NCI-H2029 (cell line): ENCODE measurements at regions not wholly inside any gene's neighbourhood (a gene's known extent, or its start where the extent isn't known, plus 50 kb on each side); places are given as distances from the start of the nearest gene placed in this dataset.
"Not testable (repeated sequence)": the region's sequence is repeated elsewhere in the genome, so short reads cannot be mapped to it uniquely, and the experiment has no call there.

Experiments used
- DNase-seq: peaks from one replicate; lab custom pipeline; 2025; lab: John Stamatoyannopoulos, UW

DNA sequence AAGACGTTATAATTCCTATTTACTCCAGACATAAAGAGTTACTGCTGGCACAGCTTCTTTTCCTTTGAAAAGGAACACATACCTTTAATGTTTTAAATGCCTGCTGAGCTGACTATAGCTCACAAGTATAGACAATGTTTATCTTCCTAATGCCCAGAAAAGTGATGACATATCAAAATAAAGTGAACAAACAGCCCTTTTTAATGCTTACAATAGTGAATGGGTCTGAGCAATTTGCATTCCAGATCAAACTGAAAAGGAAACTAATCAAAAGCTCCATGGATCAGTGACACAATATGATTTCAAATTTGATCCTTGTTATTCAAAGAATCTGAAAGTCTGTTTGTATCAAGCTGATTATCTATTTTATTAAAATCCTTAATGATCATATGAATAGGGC lies 233.6 kb upstream of the SEMA3E start:
- no peak for DNase-seq

DNA sequence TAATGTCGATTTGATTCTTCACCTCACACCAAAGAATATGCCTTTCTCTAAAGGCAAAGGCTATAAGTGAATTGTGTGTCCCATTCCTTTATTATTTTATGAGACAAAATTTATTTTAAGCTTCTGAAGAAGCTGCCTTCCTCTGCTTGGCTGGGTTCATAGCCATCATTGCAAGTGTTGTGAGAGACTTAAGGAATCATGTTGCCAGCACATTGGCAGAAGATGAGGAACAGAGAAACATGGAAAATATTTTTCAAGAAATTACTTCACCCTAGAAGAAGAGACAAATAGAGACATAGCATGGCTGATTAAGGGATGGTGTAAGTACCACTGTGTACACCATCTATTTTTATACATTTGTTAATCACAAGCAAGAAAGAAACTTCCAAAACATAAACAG lies 230.1 kb upstream of the SEMA3E start:
- DNase-seq, result no peak

DNA sequence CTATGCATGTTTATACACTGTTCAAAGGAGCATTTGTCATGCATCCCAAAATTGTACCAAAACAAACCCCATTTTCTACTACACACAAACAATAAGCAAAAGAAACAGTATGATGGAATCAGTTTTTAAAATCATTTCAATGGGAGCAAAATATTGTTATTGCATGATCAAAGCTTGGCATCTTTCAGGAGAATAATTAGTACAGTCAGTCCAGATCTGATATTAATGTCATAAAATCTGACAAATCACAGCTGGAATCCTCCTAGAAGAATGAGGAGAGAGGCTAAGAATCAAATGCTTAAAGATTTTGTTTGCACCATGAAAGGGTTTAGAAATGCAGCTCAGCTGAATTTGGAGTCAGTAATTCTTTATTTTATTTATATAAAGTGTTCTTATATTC lies 229.7 kb upstream of the SEMA3E start:
- no peak for DNase-seq

- DNase-seq, result no peak
These were observed 227.7 kb upstream of the SEMA3E start for GRCh38 chr7:83876593-83876992.

DNA sequence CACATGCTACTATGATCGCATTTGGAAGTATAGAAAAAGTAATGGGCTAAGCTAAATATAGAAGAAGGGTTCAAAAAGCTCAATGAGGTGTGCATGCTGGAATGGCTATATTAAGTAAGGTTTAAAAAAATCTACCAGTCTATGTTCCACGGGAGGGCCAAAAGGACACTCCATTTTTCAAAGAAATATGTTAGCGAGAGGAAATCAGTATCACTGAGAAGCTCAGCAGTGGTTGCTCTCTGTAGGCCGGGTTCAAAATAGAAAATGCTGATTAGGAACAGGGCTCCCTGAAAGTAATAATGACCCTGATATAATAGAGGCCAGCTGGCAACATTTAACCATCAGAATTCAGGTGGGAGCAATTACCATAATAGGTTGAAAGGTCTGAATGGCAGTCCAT lies 224.5 kb upstream of the SEMA3E start:
- DNase-seq, result no peak

GRCh38 chr7:83872501-83872900 lies 223.6 kb upstream of the SEMA3E start:
- DNase-seq, result no peak

DNA sequence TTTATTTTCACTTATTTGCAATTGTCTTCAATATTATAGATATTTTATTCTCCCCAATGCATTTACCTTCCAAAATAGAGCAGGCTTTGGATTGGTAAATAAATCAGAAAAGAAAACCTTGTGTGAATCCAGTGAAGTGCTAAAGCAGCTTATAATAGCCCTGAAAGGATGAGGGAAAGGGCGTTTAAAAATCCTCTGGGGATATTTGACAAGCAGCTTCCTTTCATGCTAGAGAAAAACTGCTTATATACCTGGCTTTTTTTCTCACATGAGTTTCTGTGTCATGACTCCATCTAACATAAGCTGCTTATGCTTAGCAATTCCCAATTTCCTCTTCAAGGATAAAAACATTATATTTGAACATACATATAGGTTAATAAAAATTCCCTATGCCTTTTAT lies 221.6 kb upstream of the SEMA3E start:
- DNase-seq, result no peak

GRCh38 chr7:83866582-83866981 lies 217.6 kb upstream of the SEMA3E start:
- no peak for DNase-seq

DNA sequence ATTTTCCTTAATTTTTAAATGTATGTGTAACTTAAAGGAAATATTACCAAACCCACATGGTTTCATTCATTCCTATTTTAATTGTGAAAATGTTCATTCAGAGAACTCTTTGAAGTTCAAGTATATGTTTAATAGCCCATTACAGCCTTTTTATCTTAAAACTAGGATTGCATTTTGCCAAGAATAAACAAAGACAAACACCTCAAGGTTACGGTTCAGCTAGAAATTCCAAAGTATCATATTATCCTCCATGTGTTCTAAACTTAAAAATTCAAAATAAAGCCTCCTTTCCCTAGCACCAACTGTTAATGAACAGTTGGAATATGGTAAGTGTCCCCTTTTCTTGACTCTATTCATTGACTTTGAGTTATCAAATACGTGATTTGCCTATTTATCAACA lies 215.6 kb upstream of the SEMA3E start:
- no peak for DNase-seq

DNA sequence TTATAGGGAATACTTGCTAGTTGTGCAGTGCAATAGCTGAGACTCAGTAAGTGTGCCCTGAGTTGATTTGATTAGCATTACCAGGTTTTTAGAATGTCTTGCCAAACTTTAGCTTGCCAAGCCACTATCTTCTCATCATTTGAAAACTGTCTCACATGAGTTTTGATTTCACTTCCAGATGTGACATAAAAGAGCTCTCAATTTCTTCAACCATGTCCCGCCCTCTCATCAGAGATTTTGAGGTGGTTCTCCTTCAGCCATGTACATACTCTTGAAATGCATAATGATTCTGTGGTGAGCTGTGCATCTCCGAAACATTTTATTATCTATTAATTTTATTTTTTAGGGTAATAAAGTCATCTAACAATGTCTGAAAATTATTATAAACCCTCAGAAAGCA lies 215.0 kb upstream of the SEMA3E start:
- no peak for DNase-seq

DNA sequence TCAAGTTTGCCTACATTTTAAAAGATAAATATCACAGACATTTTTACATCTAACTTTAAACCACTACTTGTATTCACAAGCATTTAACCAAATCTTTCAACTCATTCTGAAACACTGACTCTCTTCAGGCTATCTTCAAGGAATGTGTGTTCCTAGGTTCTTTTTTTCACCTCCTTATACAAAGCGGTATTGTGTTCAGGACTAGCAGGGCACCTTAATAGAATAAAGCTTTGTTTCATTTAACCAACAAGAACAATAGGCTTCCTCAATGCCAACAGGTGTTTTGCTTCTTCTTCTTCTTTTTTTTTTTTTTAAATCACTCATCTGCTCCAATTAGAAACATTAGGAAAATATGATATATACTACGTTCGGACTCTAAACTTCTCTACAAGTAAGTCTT lies 212.9 kb upstream of the SEMA3E start:
- DNase-seq, result no peak

DNA sequence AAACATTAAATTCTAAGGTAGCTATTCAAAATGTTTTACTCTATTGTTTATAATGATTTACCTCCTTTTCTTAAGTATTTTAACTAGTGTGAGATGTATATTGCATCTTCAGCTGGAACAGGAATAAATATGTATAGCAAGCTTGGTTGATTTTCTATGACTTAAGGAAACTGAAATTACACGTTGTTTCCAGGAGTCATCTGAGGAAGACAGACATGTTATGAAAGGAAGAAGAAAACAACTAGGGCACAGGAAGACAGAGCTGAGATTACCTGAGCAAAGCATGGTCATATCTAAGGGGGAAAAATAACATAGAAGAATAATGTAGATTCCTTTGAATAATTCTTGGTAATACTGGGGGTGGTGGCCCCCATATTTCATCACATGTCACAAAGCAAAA lies 210.9 kb upstream of the SEMA3E start:
- DNase-seq, result no peak

DNA sequence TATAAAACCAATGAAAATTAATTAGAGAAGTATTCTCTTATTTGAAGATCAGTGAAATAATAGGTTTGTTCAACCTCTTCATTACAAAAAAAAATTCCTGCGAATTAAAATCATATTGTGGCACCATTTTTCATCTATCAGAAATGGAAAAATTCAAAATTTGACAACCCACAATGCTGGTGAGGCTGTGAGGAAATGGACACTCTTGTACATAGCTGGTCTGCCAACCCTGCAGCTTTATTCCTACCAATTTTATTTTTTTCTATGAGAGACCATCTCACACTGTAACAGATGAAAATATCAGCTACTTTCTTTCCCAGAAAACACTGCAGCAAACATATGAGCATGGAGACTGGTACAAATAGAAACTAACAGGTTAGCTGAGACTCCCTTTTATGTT lies 208.8 kb upstream of the SEMA3E start:
- no peak for DNase-seq

DNA sequence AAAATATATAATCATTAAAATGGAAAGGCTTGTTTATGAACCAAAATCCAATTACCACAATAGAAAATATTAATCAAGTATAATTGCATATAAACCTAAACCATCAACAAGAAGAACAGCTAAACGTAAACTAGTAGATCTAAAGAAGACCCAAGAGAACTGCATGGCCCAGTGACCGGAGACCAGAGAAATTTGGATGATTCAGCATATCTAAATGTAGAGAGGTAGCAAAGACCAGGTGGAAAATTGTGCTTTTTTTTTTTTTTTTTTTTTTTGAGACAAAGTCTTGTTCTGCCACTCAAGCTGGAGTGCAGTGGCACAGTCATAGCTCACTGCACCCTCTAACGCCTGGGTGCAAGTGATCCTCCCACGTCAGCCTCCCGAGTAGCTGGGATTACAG lies 207.2 kb upstream of the SEMA3E start:
- DNase-seq, result no peak

- DNase-seq, result no peak
These were observed 203.2 kb upstream of the SEMA3E start for GRCh38 chr7:83852136-83852535.

GRCh38 chr7:83851551-83851950 lies 202.6 kb upstream of the SEMA3E start:
- DNase-seq, result no peak

DNA sequence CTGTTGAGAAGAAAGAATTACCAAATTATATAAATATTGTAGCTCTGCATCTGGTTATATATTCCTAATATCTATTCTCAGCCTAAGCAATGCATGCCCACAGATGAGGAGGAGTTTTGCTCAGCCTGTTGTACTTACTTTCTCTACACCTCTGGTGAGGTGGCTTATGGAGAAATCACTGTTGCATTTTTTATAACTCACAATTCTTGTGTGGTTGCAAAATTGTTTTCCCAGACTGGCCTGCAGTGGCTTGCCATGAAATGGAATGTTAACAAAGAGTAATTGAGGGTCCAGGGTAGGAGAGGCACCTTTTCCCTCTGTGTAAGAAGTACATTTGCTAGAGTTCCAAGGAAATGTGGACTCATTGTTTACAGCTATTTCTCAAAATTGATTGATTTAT lies 202.0 kb upstream of the SEMA3E start:
- DNase-seq, result no peak

DNA sequence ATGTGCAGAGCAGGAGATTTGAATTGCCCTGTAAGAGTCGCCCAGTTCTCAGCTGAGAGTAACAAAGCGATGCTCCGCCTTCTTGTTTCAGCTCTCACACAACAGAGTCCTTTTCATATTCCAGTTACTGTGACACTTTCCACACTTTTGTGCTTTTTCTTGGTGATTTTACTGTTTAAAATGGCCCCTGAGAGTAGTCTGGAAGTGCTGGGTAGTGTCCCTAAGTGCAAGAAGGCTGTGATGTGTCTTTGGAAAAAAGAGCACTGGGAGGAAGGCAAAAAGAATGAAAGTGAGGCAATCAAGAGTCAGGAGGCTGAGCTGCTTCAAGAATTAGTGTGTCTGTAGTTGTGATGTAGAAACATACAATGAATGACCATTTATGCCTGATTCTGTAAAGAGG lies 201.2 kb upstream of the SEMA3E start:
- no peak for DNase-seq

DNA sequence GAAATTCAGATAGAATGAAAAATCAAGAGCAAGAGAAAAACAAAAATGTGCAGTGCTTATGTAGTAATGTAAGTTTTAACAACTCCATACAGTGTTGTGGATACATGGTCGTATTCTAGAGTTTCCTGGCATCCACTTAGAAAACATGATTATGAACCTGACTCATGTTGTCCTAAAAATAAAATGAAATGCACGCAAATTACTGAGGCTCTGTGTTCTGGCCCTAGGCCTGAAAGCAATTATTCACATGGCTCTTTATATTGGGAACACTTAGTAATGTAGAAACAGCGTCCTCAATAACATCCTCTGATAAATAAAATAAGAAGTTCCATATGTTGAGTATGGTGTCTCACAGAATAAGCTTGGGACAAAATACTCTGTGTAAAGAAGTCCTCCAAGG lies 200.2 kb upstream of the SEMA3E start:
- DNase-seq, result no peak

DNA sequence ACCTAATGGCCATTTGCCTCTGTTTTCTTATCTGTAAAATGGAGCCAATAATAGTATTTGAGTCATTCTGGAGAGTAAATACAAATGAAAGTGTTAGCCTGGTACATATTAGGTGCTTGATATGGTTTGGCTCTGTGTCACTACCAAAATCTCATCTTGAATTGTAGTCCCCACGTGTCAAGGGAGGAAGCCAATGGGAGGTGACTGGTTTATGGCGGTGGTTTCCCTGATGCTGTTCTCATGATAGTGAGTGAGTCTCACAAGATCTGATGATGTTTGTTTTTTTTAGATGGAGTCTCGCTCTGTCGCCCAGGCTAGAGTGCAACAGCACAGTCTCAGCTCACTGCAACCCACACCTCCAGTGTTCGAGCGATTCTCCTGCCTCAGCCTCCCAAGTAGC lies 194.0 kb upstream of the SEMA3E start:
- no peak for DNase-seq

DNA sequence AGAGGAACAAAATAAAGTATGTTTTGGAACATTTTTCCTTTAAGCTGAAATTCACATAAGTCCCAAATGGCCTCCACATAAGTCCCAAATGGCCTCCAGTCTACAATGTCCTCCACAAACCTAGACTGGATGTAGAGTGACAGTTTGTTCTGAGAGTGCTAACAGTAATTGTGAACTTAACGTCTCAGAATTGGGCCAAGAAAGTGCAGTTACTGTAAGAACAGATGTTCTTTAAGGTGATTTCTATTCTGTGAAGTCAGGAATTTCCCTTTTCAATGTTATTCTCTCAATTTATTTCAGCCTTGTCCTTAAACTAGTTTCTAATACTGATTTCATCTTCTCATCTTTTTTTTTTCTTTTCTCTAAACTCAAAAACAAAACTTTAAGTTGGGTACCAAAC lies 188.7 kb upstream of the SEMA3E start:
- no peak for DNase-seq

DNA sequence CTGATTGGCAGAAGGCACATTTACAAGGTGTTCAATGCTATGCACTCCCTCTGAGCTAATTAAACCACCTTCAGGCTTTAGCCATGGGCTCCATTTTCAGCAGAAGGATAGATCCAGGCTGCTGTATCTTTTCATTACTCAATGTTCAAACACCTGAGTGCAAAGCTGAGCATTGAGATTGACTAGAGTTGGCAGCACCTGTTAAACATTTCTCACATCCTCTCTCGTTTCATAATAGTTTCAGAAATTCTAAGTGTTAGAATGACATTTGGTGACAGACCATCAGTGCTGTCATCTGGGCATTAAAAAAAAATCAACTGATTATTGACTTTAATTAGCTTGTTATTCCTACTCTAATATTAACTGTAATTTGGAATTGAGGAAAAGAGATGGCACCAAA lies 187.1 kb upstream of the SEMA3E start:
- no peak for DNase-seq

GRCh38 chr7:83835424-83835823 lies 186.5 kb upstream of the SEMA3E start:
- DNase-seq, result no peak

DNA sequence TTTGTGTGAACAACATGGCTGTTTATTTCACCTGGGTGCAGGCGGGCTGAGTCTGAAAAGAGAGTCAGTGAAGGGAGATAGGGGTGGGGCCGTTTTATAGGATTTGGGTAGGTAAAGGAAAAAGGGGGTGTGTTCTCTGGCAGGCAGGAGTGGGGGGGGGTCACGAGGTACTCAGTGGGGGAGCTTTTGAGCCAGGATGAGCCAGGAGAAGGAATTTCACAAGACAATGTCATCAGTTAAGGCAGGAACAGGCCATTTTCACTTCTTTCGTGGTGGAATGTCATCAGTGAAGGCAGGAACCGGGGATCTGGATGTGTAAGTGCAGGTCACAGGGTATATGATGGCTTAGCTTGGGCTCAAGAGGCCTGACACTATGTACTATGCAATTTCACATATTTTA lies 184.8 kb upstream of the SEMA3E start:
- not testable (repeated sequence) for DNase-seq

DNA sequence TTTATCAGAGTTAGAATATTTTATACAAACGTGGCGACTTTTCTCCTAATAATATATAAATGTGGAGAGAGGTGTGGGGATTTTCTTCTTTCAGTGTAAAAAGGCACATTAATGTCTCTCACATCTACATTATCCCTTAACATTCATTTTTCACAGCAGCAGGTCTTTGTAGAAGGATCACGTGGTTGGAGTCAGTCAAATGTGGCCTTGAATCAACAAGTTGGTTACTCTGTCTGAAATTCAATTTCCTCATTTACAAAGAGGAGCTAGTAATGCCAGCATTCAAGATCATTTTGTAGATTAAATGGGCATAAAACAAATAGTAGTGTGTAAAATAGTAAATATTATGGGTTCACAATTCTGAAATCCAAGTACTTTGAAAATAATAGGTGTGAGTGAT lies 183.1 kb upstream of the SEMA3E start:
- no peak for DNase-seq
